SU-DHL-6 (cell line): ENCODE measurements at regions not wholly inside any gene's neighbourhood (a gene's known extent, or its start where the extent isn't known, plus 50 kb on each side); places are given as distances from the start of the nearest gene placed in this dataset.

Experiments
- H2AFZ ChIP-seq: fragments of 200-600 bp; sonication (generic); 2 replicates; pipeline ENCODE4 v1.6.1; 2014; ENCODE audit warnings: low read depth, mild to moderate bottlenecking, moderate library complexity, mixed read lengths, antibody characterized with exemption, low read length; ENCODE audit not compliant: severe bottlenecking
- H3F3A ChIP-seq: fragments of 200-600 bp; shearing (Covaris generic); 2 replicates; pipeline ENCODE4 v1.6.0; 2016; ENCODE audit warnings: antibody characterized with exemption, mild to moderate bottlenecking; ENCODE audit not compliant: insufficient read depth
- H3K27ac ChIP-seq: fragments of 200-600 bp; sonication (generic); 2 replicates; pipeline ENCODE4 v1.5.1; 2016; ENCODE audit warnings: low read depth, mild to moderate bottlenecking, low read length, moderate library complexity, mixed read lengths
- H3K27me3 ChIP-seq: fragments of 200-600 bp; sonication (generic), shearing (Covaris generic); 2 replicates; pipeline ENCODE4 v1.6.0; 2014; ENCODE audit warnings: mild to moderate bottlenecking, low read length
- H3K36me3 ChIP-seq: fragments of 200-600 bp; sonication (generic); 2 replicates; pipeline ENCODE4 v1.6.1; 2014; ENCODE audit warnings: mild to moderate bottlenecking, low read length, mixed read lengths
- H3K4me2 ChIP-seq: fragments of 300-600, 200-600 bp; shearing (Covaris generic), sonication (generic); 2 replicates; pipeline ENCODE4 v1.6.0; 2014; ENCODE audit warnings: low read length, low read depth, mild to moderate bottlenecking; ENCODE audit not compliant: poor library complexity, severe bottlenecking
- H3K4me3 ChIP-seq: fragments of 200-600 bp; sonication (generic); 2 replicates; pipeline ENCODE4 v1.5.1; 2014; ENCODE audit warnings: antibody characterized with exemption, low read length, mild to moderate bottlenecking, mixed read lengths; ENCODE audit not compliant: insufficient read depth, poor library complexity, severe bottlenecking
- H3K79me2 ChIP-seq: fragments of 200-600 bp; sonication (generic); 2 replicates; pipeline ENCODE4 v1.6.1; 2014; ENCODE audit warnings: mild to moderate bottlenecking, low read length, moderate library complexity; ENCODE audit not compliant: insufficient read depth
- H3K9ac ChIP-seq: fragments of 200-600 bp; sonication (generic); 2 replicates; pipeline ENCODE4 v1.7.0; 2014; ENCODE audit warnings: mild to moderate bottlenecking, low read length
- H3K9me2 ChIP-seq: fragments of 200-600 bp; sonication (generic); replicated peaks from 2 replicates; pipeline ENCODE4 v1.6.1; 2014; ENCODE audit warnings: low read length; ENCODE audit not compliant: insufficient read depth
- H3K9me3 ChIP-seq: fragments of 200-600 bp; sonication (generic); 2 replicates; pipeline ENCODE4 v1.6.1; 2014; ENCODE audit warnings: low read length, mixed read lengths; ENCODE audit not compliant: insufficient read depth
- H4K20me1 ChIP-seq: fragments of 200-600 bp; sonication (generic); 2 replicates; pipeline ENCODE4 v1.6.1; 2014; ENCODE audit warnings: low read depth, mild to moderate bottlenecking, antibody characterized with exemption, low read length, moderate library complexity, mixed read lengths
- EZH2phosphoT487 ChIP-seq: fragments of 200-600 bp; sonication (generic), shearing (Covaris generic); conservative IDR thresholded peaks from 2 replicates; pipeline ENCODE4 v1.6.1; 2018; ENCODE audit warnings: mild to moderate bottlenecking, antibody characterized with exemption, low read length, moderate library complexity, mixed read lengths
- TF ChIP-seq, protein P1 (sequence below): fragments of 200-600 bp; sonication (generic); IDR thresholded peaks from one replicate; pipeline ENCODE4 v1.5.1; 2017; ENCODE audit warnings: antibody characterized with exemption, mild to moderate bottlenecking, low read length, moderate library complexity; ENCODE audit not compliant: insufficient read depth, poor library complexity, severe bottlenecking

DNA sequence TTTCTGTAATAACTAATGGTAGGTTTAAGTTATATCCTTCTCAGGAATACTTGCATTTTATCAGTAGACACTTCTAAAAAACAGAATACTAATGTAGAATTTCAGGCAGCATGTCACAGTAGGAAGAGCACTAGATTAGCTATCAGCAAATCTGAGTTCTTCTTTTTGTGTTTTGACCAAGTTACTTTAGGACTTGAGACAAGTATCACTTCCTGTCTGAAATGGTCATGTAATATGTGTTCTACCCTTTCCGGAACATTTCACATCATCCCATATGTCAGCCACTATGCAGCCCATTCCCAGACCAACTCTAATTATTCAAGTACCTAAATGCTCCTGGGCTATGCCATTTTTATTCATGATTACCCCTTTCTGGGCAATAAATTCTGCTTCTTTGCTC lies 401.8 kb upstream of the RPS6KA3 start:
- no peaks in the 10 kb centered on the region for H3K79me2 ChIP-seq
- no peak overlapping the region for H3K9ac ChIP-seq
- H3K9me3 ChIP-seq, result no peaks in the 10 kb centered on the region
- no peaks in the 10 kb centered on the region for H3K9me2 ChIP-seq
- no peak overlapping the region for H3K4me2 ChIP-seq
- H3K36me3 ChIP-seq, result no peaks in the 10 kb centered on the region
- no peak overlapping the region for H2AFZ ChIP-seq
- no peaks in the 10 kb centered on the region for H3K27me3 ChIP-seq
- TF ChIP-seq, protein P1, sequence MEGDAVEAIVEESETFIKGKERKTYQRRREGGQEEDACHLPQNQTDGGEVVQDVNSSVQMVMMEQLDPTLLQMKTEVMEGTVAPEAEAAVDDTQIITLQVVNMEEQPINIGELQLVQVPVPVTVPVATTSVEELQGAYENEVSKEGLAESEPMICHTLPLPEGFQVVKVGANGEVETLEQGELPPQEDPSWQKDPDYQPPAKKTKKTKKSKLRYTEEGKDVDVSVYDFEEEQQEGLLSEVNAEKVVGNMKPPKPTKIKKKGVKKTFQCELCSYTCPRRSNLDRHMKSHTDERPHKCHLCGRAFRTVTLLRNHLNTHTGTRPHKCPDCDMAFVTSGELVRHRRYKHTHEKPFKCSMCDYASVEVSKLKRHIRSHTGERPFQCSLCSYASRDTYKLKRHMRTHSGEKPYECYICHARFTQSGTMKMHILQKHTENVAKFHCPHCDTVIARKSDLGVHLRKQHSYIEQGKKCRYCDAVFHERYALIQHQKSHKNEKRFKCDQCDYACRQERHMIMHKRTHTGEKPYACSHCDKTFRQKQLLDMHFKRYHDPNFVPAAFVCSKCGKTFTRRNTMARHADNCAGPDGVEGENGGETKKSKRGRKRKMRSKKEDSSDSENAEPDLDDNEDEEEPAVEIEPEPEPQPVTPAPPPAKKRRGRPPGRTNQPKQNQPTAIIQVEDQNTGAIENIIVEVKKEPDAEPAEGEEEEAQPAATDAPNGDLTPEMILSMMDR, result no peak
- TF ChIP-seq EZH2phosphoT487, result no peak
- H3F3A ChIP-seq, result no peaks in the 10 kb centered on the region
- no peaks in the 10 kb centered on the region for H4K20me1 ChIP-seq
- H3K4me3 ChIP-seq, result no peak overlapping the region
- H3K27ac ChIP-seq, result no peak overlapping the region

- TF ChIP-seq EZH2phosphoT487, result no peak
- TF ChIP-seq, protein P1, result no peak
- Histone ChIP-seq H3K9ac (no peak overlapping the region), H4K20me1 (no peaks in the 10 kb centered on the region), H2AFZ (no peak overlapping the region), H3F3A (no peaks in the 10 kb centered on the region), H3K9me3 (no peaks in the 10 kb centered on the region), H3K4me3 (no peak overlapping the region), H3K27ac (no peak overlapping the region), H3K9me2 (no peaks in the 10 kb centered on the region), H3K4me2 (no peak overlapping the region), H3K36me3 (no peaks in the 10 kb centered on the region), H3K27me3 (no peaks in the 10 kb centered on the region), H3K79me2 (no peaks in the 10 kb centered on the region)
These were observed 399.6 kb upstream of the RPS6KA3 start for GRCh38 chrX:20666331-20666730.

- Histone ChIP-seq H4K20me1 (no peaks in the 10 kb centered on the region), H3K79me2 (no peaks in the 10 kb centered on the region)
- TF ChIP-seq, protein P1, result no peak
- no peak for TF ChIP-seq EZH2phosphoT487
These were observed 398.8 kb upstream of the RPS6KA3 start for GRCh38 chrX:20665481-20665880.

More at GRCh38 chrX:20665481-20665880, 398.8 kb upstream of the RPS6KA3 start:
- H3K27ac ChIP-seq, result no peak overlapping the region
- no peak overlapping the region for H3K9ac ChIP-seq
- no peak overlapping the region for H3K4me2 ChIP-seq
- H3K9me3 ChIP-seq, result no peaks in the 10 kb centered on the region
- H3K4me3 ChIP-seq, result no peak overlapping the region
- no peaks in the 10 kb centered on the region for H3F3A ChIP-seq
- no peak overlapping the region for H2AFZ ChIP-seq
- H3K36me3 ChIP-seq, result no peaks in the 10 kb centered on the region
- H3K9me2 ChIP-seq, result no peaks in the 10 kb centered on the region
- H3K27me3 ChIP-seq, result no peaks in the 10 kb centered on the region
